ENCODE measurements at regions not wholly inside any gene's neighbourhood (a gene's known extent, or its start where the extent isn't known, plus 50 kb on each side); places are given as distances from the start of the nearest gene placed in this dataset.

- Histone ChIP-seq H3K4me3 (ENCODE audit: low read depth, low read length) (no peak overlapping the region), H3K9ac (no peak overlapping the region), H2AFZ (no peak overlapping the region), H3K27ac (no peak overlapping the region), H3K27me3 (ENCODE audit: control insufficient read depth, insufficient read depth, low read length) (no peaks in the 10 kb centered on the region), H3K4me2 (ENCODE audit: low read length) (no peak overlapping the region), H3K4me1 (no peaks in the 10 kb centered on the region), H3K79me2 (no peaks in the 10 kb centered on the region), H3K36me3 (ENCODE audit: control insufficient read depth, insufficient read depth, low read length) (no peaks in the 10 kb centered on the region), H3K9me3 (ENCODE audit: control insufficient read depth, low read length) (no peaks in the 10 kb centered on the region)
- TF ChIP-seq CTCF (IDR thresholded peaks at IDR 0.05): no peak
Measured at GRCh38 chr2:16561251-16561650, 104.4 kb downstream of the CYRIA start.

GRCh38 chr2:16559278-16560067 is 106.2 kb downstream of the CYRIA start:
- no peak overlapping the region for H2AFZ ChIP-seq
- H3K27me3 ChIP-seq (ENCODE audit: control insufficient read depth, insufficient read depth, low read length): no peaks in the 10 kb centered on the region
- H3K4me2 ChIP-seq (ENCODE audit: low read length): no peak overlapping the region
- no peak overlapping the region for H3K9ac ChIP-seq
- TF ChIP-seq CTCF (IDR thresholded peaks at IDR 0.05): no peak
- H3K79me2 ChIP-seq: no peaks in the 10 kb centered on the region
- no peak overlapping the region for H3K27ac ChIP-seq
- no peak overlapping the region for H3K4me3 ChIP-seq (ENCODE audit: low read depth, low read length)
- H3K36me3 ChIP-seq (ENCODE audit: control insufficient read depth, insufficient read depth, low read length): no peaks in the 10 kb centered on the region
- no peaks in the 10 kb centered on the region for H3K9me3 ChIP-seq (ENCODE audit: control insufficient read depth, low read length)
- no peaks in the 10 kb centered on the region for H3K4me1 ChIP-seq

- H3K27me3 ChIP-seq (ENCODE audit: control insufficient read depth, insufficient read depth, low read length): no peaks in the 10 kb centered on the region
- H3K4me1 ChIP-seq: no peaks in the 10 kb centered on the region
- H3K36me3 ChIP-seq (ENCODE audit: control insufficient read depth, insufficient read depth, low read length): no peaks in the 10 kb centered on the region
- H2AFZ ChIP-seq: no peak overlapping the region
- no peak overlapping the region for H3K4me2 ChIP-seq (ENCODE audit: low read length)
- no peak overlapping the region for H3K27ac ChIP-seq
- no peaks in the 10 kb centered on the region for H3K9me3 ChIP-seq (ENCODE audit: control insufficient read depth, low read length)
- no peak overlapping the region for H3K4me3 ChIP-seq (ENCODE audit: low read depth, low read length)
- no peaks in the 10 kb centered on the region for H3K79me2 ChIP-seq
- H3K9ac ChIP-seq: no peak overlapping the region
- no peak for TF ChIP-seq CTCF (IDR thresholded peaks at IDR 0.05)
Measured at GRCh38 chr2:16554060-16554583, 111.5 kb downstream of the CYRIA start.

GRCh38 chr2:16553226-16553625 is 112.4 kb downstream of the CYRIA start:
- Histone ChIP-seq H3K4me1 (no peaks in the 10 kb centered on the region), H3K36me3 (ENCODE audit: control insufficient read depth, insufficient read depth, low read length) (no peaks in the 10 kb centered on the region), H3K9ac (no peak overlapping the region), H3K4me2 (ENCODE audit: low read length) (no peak overlapping the region), H3K9me3 (ENCODE audit: control insufficient read depth, low read length) (no peaks in the 10 kb centered on the region), H3K79me2 (no peaks in the 10 kb centered on the region), H2AFZ (peak overlapping the region; percentile 40), H3K4me3 (ENCODE audit: low read depth, low read length) (no peak overlapping the region), H3K27me3 (ENCODE audit: control insufficient read depth, insufficient read depth, low read length) (no peaks in the 10 kb centered on the region), H3K27ac (no peak overlapping the region)
- TF ChIP-seq CTCF (IDR thresholded peaks at IDR 0.05): peak; percentile 62

- Histone ChIP-seq H3K4me2 (ENCODE audit: low read length) (no peak overlapping the region), H3K4me1 (no peaks in the 10 kb centered on the region), H2AFZ (no peak overlapping the region), H3K27ac (no peak overlapping the region), H3K36me3 (ENCODE audit: control insufficient read depth, insufficient read depth, low read length) (no peaks in the 10 kb centered on the region), H3K9me3 (ENCODE audit: control insufficient read depth, low read length) (no peaks in the 10 kb centered on the region), H3K9ac (no peak overlapping the region), H3K27me3 (ENCODE audit: control insufficient read depth, insufficient read depth, low read length) (no peaks in the 10 kb centered on the region), H3K4me3 (ENCODE audit: low read depth, low read length) (no peak overlapping the region), H3K79me2 (no peaks in the 10 kb centered on the region)
- no peak for TF ChIP-seq CTCF (IDR thresholded peaks at IDR 0.05)
Measured at GRCh38 chr2:16552202-16552601, 113.4 kb downstream of the CYRIA start.
